ENCODE measurements at regions not wholly inside any gene's neighbourhood (a gene's known extent, or its start where the extent isn't known, plus 50 kb on each side); places are given as distances from the start of the nearest gene placed in this dataset.

GRCh38 chr2:128809880-128810279, 491.2 kb upstream of the HS6ST1 start:
- intact Hi-C loops (cut with micrococcal nuclease; ENCODE audit: unreplicated experiment): no loop called here
- no peak overlapping the region for H3K27ac ChIP-seq (ENCODE audit: extremely low read length, insufficient read depth, low read length)

GRCh38 chr2:128812183-128812940, 493.7 kb upstream of the HS6ST1 start:
- Histone ChIP-seq H2AFZ (ENCODE audit: low read length) (no peak overlapping the region), H3K9ac (ENCODE audit: insufficient read depth, low read depth, low read length) (no peak overlapping the region), H3K27me3 (ENCODE audit: control insufficient read depth in 1 of 2, insufficient read depth in 2 of 2, low read length in 2 of 2) (peaks cover 0 to 11% of the 10 kb centered on the region in 2 experiments; a peak in 2 of 5 replicates), H3K9me3 (ENCODE audit: low read length) (no peaks in the 10 kb centered on the region), H3K4me2 (ENCODE audit: low read depth, low read length) (no peak overlapping the region), H4K20me1 (ENCODE audit: insufficient read depth, low read length) (no peaks in the 10 kb centered on the region), H3K4me3 (replicated peaks in 1 of 3; ENCODE audit: insufficient read depth in 1 of 3, low read depth in 2 of 3, low read length in 3 of 3) (no peak overlapping the region), H3K79me2 (ENCODE audit: insufficient read depth, low read length) (no peaks in the 10 kb centered on the region), H3K27ac (ENCODE audit: extremely low read length, insufficient read depth, low read length) (no peak overlapping the region), H3K4me1 (ENCODE audit: insufficient read depth, low read length) (no peaks in the 10 kb centered on the region), H3K36me3 (replicated peaks in 1 of 2; ENCODE audit: control insufficient read depth in 1 of 2, insufficient read depth in 2 of 2, low read length in 2 of 2) (no peaks in the 10 kb centered on the region)
- intact Hi-C loops (cut with micrococcal nuclease; ENCODE audit: unreplicated experiment): no loop called here
- POLR2A ChIA-PET: no interaction called here
- in situ Hi-C loops (cut with HindIII; ENCODE audit: extremely low pct_ligation_motif_present, low pct_unique_long_range_greater_than_20kb): no loop called here
- CTCF ChIA-PET (ENCODE audit: low intra/inter-chr PET ratio, low total read pairs): no interaction called here
- no peak for FAIRE-seq
- DNase-seq (ENCODE audit: low spot score): no peak
- BruUV-seq (replicated peaks): no TSS peak
- 11% methylated on average over 13 of the region's 14 CpGs for WGBS (ENCODE audit: low lambda C conversion rate)
- ATAC-seq: no peak
- TF ChIP-seq CCAR2 (optimal IDR thresholded peaks at IDR 0.05; ENCODE audit: low read depth, low read length) (no peak), MAZ (IDR thresholded peaks at IDR 0.05; ENCODE audit: borderline replicate concordance, low read depth, low read length) (no peak), MAZ (CRISPR knock-in tag; IDR thresholded peaks at IDR 0.05; ENCODE audit: low read depth) (no peak), NCOA1 (CRISPR knock-in tag; IDR thresholded peaks at IDR 0.05) (no peak), DNMT3B (CRISPR knock-in tag; conservative IDR thresholded peaks at IDR 0.05) (no peak), ZNF746 (CRISPR knock-in tag; IDR thresholded peaks at IDR 0.05) (no peak), ZMYM4 (CRISPR knock-in tag; IDR thresholded peaks at IDR 0.05) (no peak), XRCC5 (optimal IDR thresholded peaks at IDR 0.05; ENCODE audit: low read length) (no peak), ZNF468 (CRISPR knock-in tag; IDR thresholded peaks at IDR 0.05) (no peak)
- TF ChIP-seq, protein P1, sequence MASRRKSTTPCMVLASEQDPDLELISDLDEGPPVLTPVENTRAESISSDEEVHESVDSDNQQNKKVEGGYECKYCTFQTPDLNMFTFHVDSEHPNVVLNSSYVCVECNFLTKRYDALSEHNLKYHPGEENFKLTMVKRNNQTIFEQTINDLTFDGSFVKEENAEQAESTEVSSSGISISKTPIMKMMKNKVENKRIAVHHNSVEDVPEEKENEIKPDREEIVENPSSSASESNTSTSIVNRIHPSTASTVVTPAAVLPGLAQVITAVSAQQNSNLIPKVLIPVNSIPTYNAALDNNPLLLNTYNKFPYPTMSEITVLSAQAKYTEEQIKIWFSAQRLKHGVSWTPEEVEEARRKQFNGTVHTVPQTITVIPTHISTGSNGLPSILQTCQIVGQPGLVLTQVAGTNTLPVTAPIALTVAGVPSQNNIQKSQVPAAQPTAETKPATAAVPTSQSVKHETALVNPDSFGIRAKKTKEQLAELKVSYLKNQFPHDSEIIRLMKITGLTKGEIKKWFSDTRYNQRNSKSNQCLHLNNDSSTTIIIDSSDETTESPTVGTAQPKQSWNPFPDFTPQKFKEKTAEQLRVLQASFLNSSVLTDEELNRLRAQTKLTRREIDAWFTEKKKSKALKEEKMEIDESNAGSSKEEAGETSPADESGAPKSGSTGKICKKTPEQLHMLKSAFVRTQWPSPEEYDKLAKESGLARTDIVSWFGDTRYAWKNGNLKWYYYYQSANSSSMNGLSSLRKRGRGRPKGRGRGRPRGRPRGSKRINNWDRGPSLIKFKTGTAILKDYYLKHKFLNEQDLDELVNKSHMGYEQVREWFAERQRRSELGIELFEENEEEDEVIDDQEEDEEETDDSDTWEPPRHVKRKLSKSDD (CRISPR knock-in tag; IDR thresholded peaks at IDR 0.05; ENCODE audit: low read depth): no peak
- TF ChIP-seq, protein P2, sequence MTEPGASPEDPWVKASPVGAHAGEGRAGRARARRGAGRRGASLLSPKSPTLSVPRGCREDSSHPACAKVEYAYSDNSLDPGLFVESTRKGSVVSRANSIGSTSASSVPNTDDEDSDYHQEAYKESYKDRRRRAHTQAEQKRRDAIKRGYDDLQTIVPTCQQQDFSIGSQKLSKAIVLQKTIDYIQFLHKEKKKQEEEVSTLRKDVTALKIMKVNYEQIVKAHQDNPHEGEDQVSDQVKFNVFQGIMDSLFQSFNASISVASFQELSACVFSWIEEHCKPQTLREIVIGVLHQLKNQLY (CRISPR knock-in tag; IDR thresholded peaks at IDR 0.05): no peak

More at GRCh38 chr2:128809880-128810279, 491.2 kb upstream of the HS6ST1 start:
- Histone ChIP-seq H3K4me1 (ENCODE audit: insufficient read depth, low read length) (no peaks in the 10 kb centered on the region), H3K4me2 (ENCODE audit: low read depth, low read length) (no peak overlapping the region), H3K9me3 (ENCODE audit: low read length) (no peaks in the 10 kb centered on the region), H3K36me3 (replicated peaks in 1 of 2; ENCODE audit: control insufficient read depth in 1 of 2, insufficient read depth in 2 of 2, low read length in 2 of 2) (no peaks in the 10 kb centered on the region), H3K4me3 (replicated peaks in 1 of 3; ENCODE audit: insufficient read depth in 1 of 3, low read depth in 2 of 3, low read length in 3 of 3) (no peak overlapping the region), H3K9ac (ENCODE audit: insufficient read depth, low read depth, low read length) (no peak overlapping the region), H3K79me2 (ENCODE audit: insufficient read depth, low read length) (no peaks in the 10 kb centered on the region), H2AFZ (ENCODE audit: low read length) (no peak overlapping the region), H3K27me3 (ENCODE audit: control insufficient read depth in 1 of 2, insufficient read depth in 2 of 2, low read length in 2 of 2) (peaks cover 0 to 3% of the 10 kb centered on the region in 2 experiments; a peak in 1 of 5 replicates), H4K20me1 (ENCODE audit: insufficient read depth, low read length) (no peaks in the 10 kb centered on the region)
- ChIA-PET POLR2A (no interaction called here), CTCF (ENCODE audit: low intra/inter-chr PET ratio, low total read pairs) (no interaction called here)
- DNase-seq (ENCODE audit: low spot score) (no peak), FAIRE-seq (no peak), ATAC-seq (no peak)
- no TSS peak for BruUV-seq (replicated peaks)
- no peak for TF ChIP-seq NAIF1 (CRISPR knock-in tag; IDR thresholded peaks at IDR 0.05; ENCODE audit: borderline replicate concordance)
- TF ChIP-seq ZNF567 (CRISPR knock-in tag; IDR thresholded peaks at IDR 0.05; ENCODE audit: borderline replicate concordance): no peak
- no peak for TF ChIP-seq ZNF138 (CRISPR knock-in tag; IDR thresholded peaks at IDR 0.05; ENCODE audit: low read depth)
- TF ChIP-seq, protein P3, sequence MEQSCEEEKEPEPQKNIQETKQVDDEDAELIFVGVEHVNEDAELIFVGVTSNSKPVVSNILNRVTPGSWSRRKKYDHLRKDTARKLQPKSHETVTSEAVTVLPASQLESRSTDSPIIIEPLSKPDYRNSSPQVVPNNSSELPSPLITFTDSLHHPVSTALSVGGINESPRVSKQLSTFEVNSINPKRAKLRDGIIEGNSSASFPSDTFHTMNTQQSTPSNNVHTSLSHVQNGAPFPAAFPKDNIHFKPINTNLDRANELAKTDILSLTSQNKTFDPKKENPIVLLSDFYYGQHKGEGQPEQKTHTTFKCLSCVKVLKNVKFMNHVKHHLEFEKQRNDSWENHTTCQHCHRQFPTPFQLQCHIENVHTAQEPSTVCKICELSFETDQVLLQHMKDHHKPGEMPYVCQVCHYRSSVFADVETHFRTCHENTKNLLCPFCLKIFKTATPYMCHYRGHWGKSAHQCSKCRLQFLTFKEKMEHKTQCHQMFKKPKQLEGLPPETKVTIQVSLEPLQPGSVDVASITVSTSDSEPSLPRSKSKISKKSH (CRISPR knock-in tag; IDR thresholded peaks at IDR 0.05; ENCODE audit: borderline replicate concordance): no peak
- 0% methylated on average over 3 of the region's 3 CpGs for WGBS (ENCODE audit: low lambda C conversion rate)
- in situ Hi-C loops (cut with HindIII; ENCODE audit: extremely low pct_ligation_motif_present, low pct_unique_long_range_greater_than_20kb): no loop called here
